ENCODE measurements at regions not wholly inside any gene's neighbourhood (a gene's known extent, or its start where the extent isn't known, plus 50 kb on each side); places are given as distances from the start of the nearest gene placed in this dataset.

DNA sequence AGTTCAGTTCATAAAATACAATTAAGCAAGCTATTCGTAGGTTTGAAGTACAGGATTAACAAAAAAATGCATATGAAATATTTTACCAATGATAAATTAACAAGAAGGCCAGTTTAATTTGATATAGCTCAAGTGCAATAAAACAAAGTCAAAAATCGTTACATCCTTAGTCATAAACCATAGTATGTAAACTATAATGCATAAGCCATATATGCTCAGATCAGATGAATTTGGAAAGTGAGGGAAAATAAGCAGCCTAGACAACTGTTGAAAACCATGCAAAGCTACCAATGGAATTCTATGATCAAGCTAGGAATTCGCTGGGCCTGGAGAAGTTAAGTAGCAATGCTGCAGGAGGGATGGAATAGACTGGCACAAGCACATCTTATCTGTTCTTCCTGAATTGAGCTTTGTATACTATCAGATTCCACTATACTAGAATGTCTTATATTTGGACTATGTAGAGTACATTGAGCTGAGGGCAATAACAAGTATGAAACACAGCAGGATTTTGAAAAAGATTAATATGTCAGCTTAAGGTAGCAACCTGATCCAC lies 682.0 kb downstream of the IRS1 start:
- POLR2A ChIA-PET (ENCODE audit: low non-redundant PET) = no interaction called here
- Histone ChIP-seq H3K4me3 (ENCODE audit: low read depth, low read length, poor library complexity, severe bottlenecking) (no peak overlapping the region), H3K27me3 (replicated peaks; ENCODE audit: insufficient read depth, low read depth, low read length, poor library complexity) (no peaks in the 10 kb centered on the region), H3K27ac (ENCODE audit: low read depth, low read length, poor library complexity, severe bottlenecking) (no peak overlapping the region), H3K36me3 (ENCODE audit: insufficient read depth, low read length, poor library complexity, severe bottlenecking) (no peaks in the 10 kb centered on the region), H3K9me3 (ENCODE audit: low read depth, low read length, poor library complexity, severe bottlenecking) (no peaks in the 10 kb centered on the region), H3K4me1 (ENCODE audit: insufficient read depth, low read length, poor library complexity, severe bottlenecking) (peaks cover 73% of the 10 kb centered on the region)
- BruUV-seq (replicated peaks) = no TSS peak
- intact Hi-C loops (cut with micrococcal nuclease; ENCODE audit: unreplicated experiment) = loop anchor here (2.0 to 10.0 kb wide), 4 partner anchors 233 to 679 kb away; no protein-coding TSS in a partner anchor
- CTCF ChIA-PET = no interaction called here
- DNase-seq (ENCODE audit: low spot score) = no peak
- TF ChIP-seq EZH2 (IDR thresholded peaks at IDR 0.05; ENCODE audit: borderline replicate concordance, low read depth, low read length, poor library complexity, severe bottlenecking) (no peak), CTCF (conservative IDR thresholded peaks at IDR 0.05; ENCODE audit: low read depth, low read length) (no peak)

DNA sequence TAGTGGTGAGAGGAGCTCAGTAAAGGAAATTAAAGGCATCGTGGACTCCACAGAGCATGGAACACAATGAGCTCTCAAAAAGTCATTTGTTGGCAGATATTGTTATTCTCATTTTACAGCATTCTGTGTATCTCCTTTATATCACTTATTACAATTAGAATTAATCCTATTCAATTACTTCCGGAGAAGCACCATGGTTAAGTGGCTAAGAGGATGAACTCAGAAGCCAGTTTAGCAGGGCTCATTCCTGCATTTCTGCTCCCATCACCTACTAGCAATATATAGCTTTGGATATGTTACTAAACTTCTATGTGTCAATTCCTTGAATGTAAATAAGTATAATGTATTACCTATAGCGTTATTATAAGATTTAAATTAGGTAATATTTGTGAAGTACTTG lies 683.3 kb downstream of the IRS1 start:
- no peaks in the 10 kb centered on the region for H3K27me3 ChIP-seq (replicated peaks; ENCODE audit: insufficient read depth, low read depth, low read length, poor library complexity)
- DNase-seq (ENCODE audit: low spot score) = peak; percentile 75
- TF ChIP-seq EZH2 (IDR thresholded peaks at IDR 0.05; ENCODE audit: borderline replicate concordance, low read depth, low read length, poor library complexity, severe bottlenecking) = no peak
- TF ChIP-seq CTCF (conservative IDR thresholded peaks at IDR 0.05; ENCODE audit: low read depth, low read length) = no peak
- H3K4me1 ChIP-seq (ENCODE audit: insufficient read depth, low read length, poor library complexity, severe bottlenecking) = peaks cover 60% of the 10 kb centered on the region
- H3K9me3 ChIP-seq (ENCODE audit: low read depth, low read length, poor library complexity, severe bottlenecking) = no peaks in the 10 kb centered on the region
- H3K27ac ChIP-seq (ENCODE audit: low read depth, low read length, poor library complexity, severe bottlenecking) = no peak overlapping the region
- no TSS peak for BruUV-seq (replicated peaks)
- ChIA-PET CTCF (no interaction called here), POLR2A (ENCODE audit: low non-redundant PET) (no interaction called here)
- H3K36me3 ChIP-seq (ENCODE audit: insufficient read depth, low read length, poor library complexity, severe bottlenecking) = no peaks in the 10 kb centered on the region
- intact Hi-C loops (cut with micrococcal nuclease; ENCODE audit: unreplicated experiment) = loop anchor here (10.0 kb wide), 1 partner anchor 232 kb away; no protein-coding TSS in a partner anchor
- H3K4me3 ChIP-seq (ENCODE audit: low read depth, low read length, poor library complexity, severe bottlenecking) = no peak overlapping the region

- CTCF ChIA-PET = no interaction called here
- no peaks in the 10 kb centered on the region for H3K9me3 ChIP-seq (ENCODE audit: low read depth, low read length, poor library complexity, severe bottlenecking)
- H3K4me1 ChIP-seq (ENCODE audit: insufficient read depth, low read length, poor library complexity, severe bottlenecking) = peaks cover 55% of the 10 kb centered on the region
- POLR2A ChIA-PET (ENCODE audit: low non-redundant PET) = no interaction called here
- H3K4me3 ChIP-seq (ENCODE audit: low read depth, low read length, poor library complexity, severe bottlenecking) = no peak overlapping the region
- intact Hi-C loops (cut with micrococcal nuclease; ENCODE audit: unreplicated experiment) = loop anchor here (10.0 kb wide), 1 partner anchor 231 kb away; no protein-coding TSS in a partner anchor
- DNase-seq (ENCODE audit: low spot score) = no peak
- no peak for TF ChIP-seq CTCF (conservative IDR thresholded peaks at IDR 0.05; ENCODE audit: low read depth, low read length)
- no peak for TF ChIP-seq EZH2 (IDR thresholded peaks at IDR 0.05; ENCODE audit: borderline replicate concordance, low read depth, low read length, poor library complexity, severe bottlenecking)
- BruUV-seq (replicated peaks) = no TSS peak
- H3K27me3 ChIP-seq (replicated peaks; ENCODE audit: insufficient read depth, low read depth, low read length, poor library complexity) = no peaks in the 10 kb centered on the region
- no peak overlapping the region for H3K27ac ChIP-seq (ENCODE audit: low read depth, low read length, poor library complexity, severe bottlenecking)
- no peaks in the 10 kb centered on the region for H3K36me3 ChIP-seq (ENCODE audit: insufficient read depth, low read length, poor library complexity, severe bottlenecking)
These were observed 683.8 kb downstream of the IRS1 start for GRCh38 chr2:226115832-226116200.

Measured in A673 (cell line).